Naive B cell (primary cell): ENCODE measurements at regions not wholly inside any gene's neighbourhood (a gene's known extent, or its start where the extent isn't known, plus 50 kb on each side); places are given as distances from the start of the nearest gene placed in this dataset.

Experiments
- ATAC-seq, 2 donors: fragments of 150-1000 bp; cut with Tn5 transposase; 2 replicates each; pipeline ENCODE4 v1.10.0; 2021; ENCODE audit warnings: low read depth in 2 of 2, mild to moderate bottlenecking in 2 of 2, moderate library complexity in 2 of 2
- DNase-seq: peaks from one replicate; pipeline ENCODE4 v3.0.0; 2022
- H3K27ac Mint-ChIP-seq, 6 donors: one replicate each; pipeline ENCODE4 v1.8.0; 2020 to 2022; ENCODE audit warnings: mild to moderate bottlenecking in 6 of 6, mixed read lengths in 6 of 6, moderate library complexity in 5 of 6, inconsistent platforms in 2 of 6
- H3K27me3 Mint-ChIP-seq, 3 donors: one replicate each; pipeline ENCODE4 v1.8.0; 2021 to 2022; ENCODE audit warnings: mixed read lengths in 3 of 3, mild to moderate bottlenecking in 1 of 3
- H3K36me3 Mint-ChIP-seq, 2 donors: one replicate each; pipeline ENCODE4 v1.8.0; 2020 to 2022; ENCODE audit warnings: mixed read lengths in 2 of 2, inconsistent platforms in 1 of 2, mild to moderate bottlenecking in 1 of 2
- H3K4me1 Mint-ChIP-seq, 3 donors: one replicate each; pipeline ENCODE4 v1.8.0; 2020 to 2022; ENCODE audit warnings: mixed read lengths in 3 of 3, inconsistent platforms in 1 of 3, mild to moderate bottlenecking in 1 of 3, moderate library complexity in 1 of 3
- H3K4me3 Mint-ChIP-seq, 8 donors: one replicate each; pipeline ENCODE4 v1.8.0; 2020 to 2022; ENCODE audit warnings: mild to moderate bottlenecking in 8 of 8, mixed read lengths in 8 of 8, moderate library complexity in 8 of 8, inconsistent platforms in 2 of 8
- H3K9me3 Mint-ChIP-seq, 7 donors: one replicate each; pipeline ENCODE4 v1.8.0; 2020 to 2022; ENCODE audit warnings: mixed read lengths in 7 of 7, mild to moderate bottlenecking in 5 of 7, inconsistent platforms in 2 of 7, moderate library complexity in 1 of 7

DNA sequence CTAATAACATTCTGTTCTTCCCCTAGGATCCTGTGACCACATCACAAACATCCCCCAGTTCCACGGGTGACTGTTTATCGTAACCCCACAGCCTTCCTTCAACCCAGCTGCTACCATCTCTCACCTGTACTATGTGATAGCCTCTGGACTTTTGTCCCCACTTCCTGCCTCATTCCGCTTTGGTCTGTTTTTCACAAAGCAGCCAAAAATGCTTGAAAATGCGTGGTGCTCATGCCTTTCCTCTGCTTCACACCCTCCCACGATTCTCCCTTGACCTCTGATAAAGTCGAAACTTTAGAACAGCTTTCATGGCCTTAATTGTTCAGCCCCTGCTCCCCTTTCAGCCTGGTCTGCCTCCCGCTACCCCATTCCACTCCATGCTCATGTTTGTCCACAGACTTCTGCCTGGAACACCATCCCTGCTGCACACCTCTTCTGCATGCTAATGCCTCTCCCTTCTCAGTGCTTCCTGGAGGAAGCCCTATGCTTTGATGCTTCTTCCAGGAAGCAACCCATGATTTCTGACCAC lies 165.6 kb downstream of the PLPP3 start:
- peaks cover 8 to 13% (median 8%) of the 10 kb centered on the region in 3 donors for H3K4me1 Mint-ChIP-seq
- ATAC-seq (no peak), DNase-seq (no peak)
- H3K27me3 Mint-ChIP-seq, result peaks cover 0 to 4% (median 0%) of the 10 kb centered on the region in 3 donors
- no peaks in the 10 kb centered on the region for H3K36me3 Mint-ChIP-seq
- H3K27ac Mint-ChIP-seq, result no peak overlapping the region
- H3K4me3 Mint-ChIP-seq, result no peak overlapping the region
- no peaks in the 10 kb centered on the region for H3K9me3 Mint-ChIP-seq

DNA sequence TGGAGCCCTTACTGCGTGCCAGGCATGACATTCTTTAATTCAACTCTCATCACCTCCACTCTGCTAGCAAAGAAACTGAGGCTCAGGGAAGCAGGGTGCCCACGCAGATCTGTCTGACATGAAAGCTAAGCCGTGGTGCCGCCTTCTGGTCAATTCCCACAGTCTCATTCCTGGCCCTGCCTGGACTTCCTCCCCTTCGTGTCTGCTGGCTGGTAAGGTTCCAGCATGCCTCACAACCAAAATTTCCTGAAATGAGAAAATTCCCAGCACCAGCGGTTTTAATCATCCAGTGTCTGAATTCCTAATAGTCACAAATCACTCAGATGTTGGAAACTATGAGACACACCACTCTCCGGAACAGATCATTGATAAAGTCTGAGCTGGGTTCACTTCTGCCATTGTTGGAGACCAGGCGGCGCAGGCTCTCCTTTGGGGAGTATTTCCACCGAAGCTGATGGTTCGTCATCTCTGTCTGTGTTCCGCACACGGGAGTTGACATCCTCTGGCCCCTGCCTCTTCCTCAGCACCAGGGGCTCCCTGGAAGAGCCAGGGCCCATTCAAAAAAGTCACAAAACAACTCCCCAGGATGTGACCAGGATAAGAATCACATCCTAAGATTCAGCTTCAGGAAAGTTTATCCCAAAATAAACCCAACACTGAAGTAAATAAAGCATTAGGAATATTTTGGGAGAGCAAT lies 167.7 kb downstream of the PLPP3 start:
- peak overlapping the region in 2 of 6 donors; percentile 8 to 58 for H3K27ac Mint-ChIP-seq
- H3K4me3 Mint-ChIP-seq, result no peak overlapping the region
- peaks cover 0 to 4% (median 0%) of the 10 kb centered on the region in 3 donors for H3K27me3 Mint-ChIP-seq
- H3K36me3 Mint-ChIP-seq, result no peaks in the 10 kb centered on the region
- ATAC-seq, result no peak
- DNase-seq, result no peak
- no peaks in the 10 kb centered on the region for H3K9me3 Mint-ChIP-seq
- H3K4me1 Mint-ChIP-seq, result peaks cover 0 to 10% (median 7%) of the 10 kb centered on the region in 3 donors

DNA sequence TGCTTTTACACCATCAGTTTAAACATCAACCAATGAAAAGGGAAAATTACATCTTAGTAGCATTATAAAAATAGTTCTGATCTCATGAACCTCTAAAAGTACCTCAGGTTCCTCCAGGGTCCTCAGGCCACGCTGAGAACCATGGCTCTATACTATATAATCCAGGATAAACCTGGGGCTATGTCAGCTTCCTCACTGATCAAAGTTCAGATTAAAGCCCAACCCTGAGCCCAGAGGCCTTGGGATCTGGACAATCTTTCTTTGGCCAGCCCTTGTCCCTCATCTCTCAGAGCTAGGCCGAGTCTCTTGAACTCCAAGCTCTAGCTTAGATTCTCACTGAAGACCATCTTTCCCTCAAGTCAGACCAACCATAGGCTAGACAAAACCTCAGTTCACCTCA lies 168.3 kb downstream of the PLPP3 start:
- ATAC-seq (no peak), DNase-seq (no peak)
- Mint-ChIP-seq H3K27me3 (peaks cover 0 to 4% (median 0%) of the 10 kb centered on the region in 3 donors), H3K27ac (peak overlapping the region in 2 of 6 donors; percentile 8 to 58), H3K4me3 (no peak overlapping the region), H3K4me1 (peaks cover 0 to 15% (median 7%) of the 10 kb centered on the region in 3 donors), H3K9me3 (no peaks in the 10 kb centered on the region), H3K36me3 (no peaks in the 10 kb centered on the region)

DNA sequence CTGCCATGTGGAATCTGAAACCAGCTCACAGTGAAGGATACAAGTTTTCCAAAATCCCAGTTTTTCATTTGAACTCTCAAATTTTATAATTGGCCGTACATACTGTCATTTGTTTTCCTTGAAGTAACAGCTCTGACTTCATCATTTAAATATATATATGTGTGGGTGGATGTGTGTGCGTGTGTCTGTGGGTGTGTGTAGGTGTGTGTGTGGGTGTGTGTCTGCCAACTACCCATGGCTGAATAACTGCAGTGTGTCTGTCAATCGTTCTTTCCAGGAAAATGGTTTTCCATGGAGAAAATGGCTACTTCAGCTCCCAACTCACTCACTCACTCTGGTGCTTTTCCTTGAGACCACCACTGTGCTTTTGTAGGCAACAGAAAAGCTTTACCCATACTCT lies 169.0 kb downstream of the PLPP3 start:
- H3K36me3 Mint-ChIP-seq, result no peaks in the 10 kb centered on the region
- no peak overlapping the region for H3K27ac Mint-ChIP-seq
- DNase-seq, result no peak
- no peak overlapping the region for H3K4me3 Mint-ChIP-seq
- H3K27me3 Mint-ChIP-seq, result peaks cover 0 to 3% (median 0%) of the 10 kb centered on the region in 3 donors
- peaks cover 0 to 20% (median 11%) of the 10 kb centered on the region in 3 donors for H3K4me1 Mint-ChIP-seq
- no peak for ATAC-seq
- no peaks in the 10 kb centered on the region for H3K9me3 Mint-ChIP-seq

DNA sequence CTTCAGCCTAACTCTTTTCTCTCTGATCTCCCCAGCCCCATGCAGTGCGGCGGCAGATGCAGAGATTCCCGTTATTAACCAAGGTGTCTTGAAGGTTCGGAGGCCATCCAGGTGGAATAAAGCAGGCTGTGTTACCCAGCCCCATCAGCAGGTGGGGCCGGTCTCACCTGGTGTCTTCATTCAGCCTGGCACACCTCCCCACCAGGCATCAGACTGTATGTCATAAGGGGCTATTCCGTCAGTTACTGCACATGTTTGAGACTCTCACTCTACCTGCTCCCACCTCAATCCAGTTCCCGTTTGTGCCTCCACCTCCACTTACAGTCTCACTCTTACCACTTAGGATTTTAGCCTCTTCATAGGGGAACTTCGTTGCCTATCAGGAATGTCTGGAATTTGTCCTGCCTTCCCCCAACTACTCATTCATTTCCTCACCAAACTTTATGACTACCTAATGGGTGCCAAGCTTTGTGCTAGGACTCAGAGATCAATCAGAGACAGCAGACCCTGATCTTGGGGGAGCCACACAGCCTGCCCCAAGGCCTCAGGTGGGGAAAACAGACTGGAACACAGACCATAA lies 170.2 kb downstream of the PLPP3 start:
- DNase-seq (peak; percentile 29), ATAC-seq (peak; percentile 43 to 66)
- H3K27ac Mint-ChIP-seq, result peak overlapping the region in 1 of 6 donors; percentile 69
- no peaks in the 10 kb centered on the region for H3K36me3 Mint-ChIP-seq
- H3K4me1 Mint-ChIP-seq, result peaks cover 9 to 27% (median 21%) of the 10 kb centered on the region in 3 donors
- H3K27me3 Mint-ChIP-seq, result no peaks in the 10 kb centered on the region
- H3K4me3 Mint-ChIP-seq, result no peak overlapping the region
- no peaks in the 10 kb centered on the region for H3K9me3 Mint-ChIP-seq

DNA sequence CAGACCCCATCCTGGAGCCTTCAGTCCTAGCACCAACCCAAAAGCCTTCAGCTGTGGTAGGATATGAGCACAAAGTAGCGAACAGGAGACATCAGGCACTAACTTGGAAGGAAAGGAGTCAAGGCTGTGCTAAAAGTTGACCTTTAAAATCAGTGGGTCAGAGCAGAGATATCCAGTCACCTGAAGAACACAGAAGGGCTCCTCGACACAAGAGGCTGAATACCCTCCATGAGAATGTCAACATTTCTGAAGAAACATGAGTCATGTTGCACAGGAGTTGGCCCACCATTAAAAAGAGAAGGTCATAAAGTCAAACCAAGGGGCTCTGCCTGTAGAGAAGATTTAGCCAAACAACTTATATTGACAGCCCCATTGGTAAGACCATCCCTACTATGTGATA lies 172.5 kb downstream of the PLPP3 start:
- H3K36me3 Mint-ChIP-seq, result peaks cover 0 to 6% of the 10 kb centered on the region in 2 donors
- peaks cover 0 to 3% (median 0%) of the 10 kb centered on the region in 7 donors for H3K9me3 Mint-ChIP-seq
- no peak overlapping the region for H3K27ac Mint-ChIP-seq
- DNase-seq (no peak), ATAC-seq (no peak)
- H3K4me1 Mint-ChIP-seq, result peaks cover 19 to 46% (median 37%) of the 10 kb centered on the region in 3 donors
- H3K4me3 Mint-ChIP-seq, result no peak overlapping the region
- H3K27me3 Mint-ChIP-seq, result no peaks in the 10 kb centered on the region

DNA sequence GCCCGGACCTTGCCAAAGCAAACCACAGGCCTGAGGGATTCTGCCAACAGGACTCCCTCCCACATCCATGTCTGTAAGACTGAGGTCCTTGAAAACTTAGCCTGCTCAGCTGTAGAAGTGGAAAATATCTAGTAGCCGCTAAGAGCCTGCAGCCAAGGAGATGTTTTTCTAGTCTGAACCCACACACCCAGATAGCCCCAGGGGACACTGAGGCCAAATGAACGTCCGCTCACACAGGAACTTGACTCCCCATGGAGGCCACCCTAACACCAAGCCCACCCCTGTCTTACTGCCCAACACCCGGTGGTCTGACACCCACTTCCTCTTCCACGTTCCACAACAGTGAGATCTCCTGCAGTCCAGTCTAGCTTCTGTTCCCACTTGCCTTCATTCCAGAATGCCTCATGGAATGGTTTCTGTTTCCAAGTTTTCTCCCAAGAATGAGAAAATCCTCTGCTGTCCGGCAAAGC lies 174.8 kb downstream of the PLPP3 start:
- ATAC-seq (no peak), DNase-seq (no peak)
- Mint-ChIP-seq H3K4me1 (peaks cover 39 to 57% (median 48%) of the 10 kb centered on the region in 3 donors), H3K36me3 (peaks cover 0 to 6% of the 10 kb centered on the region in 2 donors), H3K4me3 (peak overlapping the region in 7 of 8 donors; percentile 31 to 71 (median 55)), H3K27me3 (no peaks in the 10 kb centered on the region), H3K9me3 (peaks cover 0 to 3% (median 0%) of the 10 kb centered on the region in 7 donors), H3K27ac (peak overlapping the region in 5 of 6 donors; percentile 8 to 94 (median 80))

DNA sequence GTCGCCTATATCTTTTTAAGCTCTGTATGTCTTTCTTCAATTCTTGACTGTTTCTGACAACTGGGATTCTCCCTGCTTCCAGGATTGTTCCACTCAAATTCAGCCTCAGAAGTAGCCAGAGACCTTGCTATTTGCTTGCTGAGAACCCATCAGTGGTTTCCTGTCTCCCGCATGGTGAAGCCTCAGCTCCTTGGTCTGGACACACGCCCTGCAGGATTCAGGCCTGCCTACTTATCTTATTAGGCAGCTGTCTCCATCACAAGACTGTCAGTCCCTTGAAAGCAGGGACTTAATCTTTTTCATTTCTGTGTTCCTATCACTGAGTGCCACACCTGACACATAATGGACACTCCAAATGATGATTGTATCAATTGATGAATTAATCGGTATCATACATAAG lies 175.3 kb downstream of the PLPP3 start:
- Mint-ChIP-seq H3K27me3 (no peaks in the 10 kb centered on the region), H3K36me3 (peaks cover 0 to 6% of the 10 kb centered on the region in 2 donors), H3K27ac (no peak overlapping the region), H3K4me1 (peaks cover 39 to 57% (median 48%) of the 10 kb centered on the region in 3 donors), H3K9me3 (peaks cover 0 to 3% (median 0%) of the 10 kb centered on the region in 7 donors), H3K4me3 (peak overlapping the region in 4 of 8 donors; percentile 46 to 71 (median 61))
- ATAC-seq (no peak), DNase-seq (no peak)

DNA sequence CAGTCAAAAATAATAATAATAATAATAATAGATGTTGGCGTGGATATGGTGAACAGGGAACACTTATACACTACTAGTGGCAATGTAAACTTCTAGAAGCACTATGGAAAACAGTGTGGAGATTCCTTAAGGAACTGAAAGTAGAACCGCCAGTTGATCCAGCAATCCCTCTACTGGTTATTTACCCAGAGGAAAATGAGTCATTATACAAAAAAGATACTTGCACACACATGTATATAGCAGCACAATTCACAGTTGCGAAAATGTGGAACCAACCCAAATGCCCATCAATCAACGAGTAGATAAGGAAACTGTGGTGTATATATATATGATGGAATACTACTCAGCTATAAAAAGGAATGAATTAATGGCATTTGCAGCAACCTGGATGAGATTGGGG lies 176.0 kb downstream of the PLPP3 start:
- ATAC-seq (no peak), DNase-seq (no peak)
- Mint-ChIP-seq H3K36me3 (peaks cover 0 to 6% of the 10 kb centered on the region in 2 donors), H3K4me1 (peaks cover 39 to 57% (median 48%) of the 10 kb centered on the region in 3 donors), H3K4me3 (no peak overlapping the region), H3K9me3 (peaks cover 0 to 3% (median 0%) of the 10 kb centered on the region in 7 donors), H3K27me3 (no peaks in the 10 kb centered on the region), H3K27ac (no peak overlapping the region)

DNA sequence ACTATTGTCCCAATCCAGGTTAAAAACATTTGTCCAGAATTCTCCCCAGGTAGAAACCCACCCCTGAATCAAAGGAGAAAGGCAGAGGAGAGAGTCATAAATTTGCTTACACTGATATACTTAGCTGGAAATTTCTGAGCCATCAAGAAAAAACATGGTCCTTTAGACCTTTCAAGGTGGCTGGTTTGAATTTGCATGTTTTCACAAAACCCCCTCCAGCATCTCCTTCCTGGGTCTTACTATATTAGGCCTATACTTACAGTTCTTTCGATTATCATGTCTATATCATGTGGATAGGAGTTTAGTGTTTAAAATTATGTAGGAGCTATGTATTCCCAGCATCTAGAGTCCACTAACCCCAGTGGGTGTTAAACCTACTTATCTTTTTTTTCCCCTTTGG lies 178.2 kb downstream of the PLPP3 start:
- Mint-ChIP-seq H3K4me1 (peaks cover 39 to 54% (median 45%) of the 10 kb centered on the region in 3 donors), H3K27ac (peak overlapping the region in 5 of 6 donors; percentile 1 to 47 (median 23)), H3K36me3 (peaks cover 0 to 6% of the 10 kb centered on the region in 2 donors), H3K9me3 (peaks cover 0 to 3% (median 0%) of the 10 kb centered on the region in 7 donors), H3K27me3 (peaks cover 0 to 8% (median 4%) of the 10 kb centered on the region in 3 donors), H3K4me3 (peak overlapping the region in 7 of 8 donors; percentile 25 to 84 (median 51))
- peak; percentile 11 for DNase-seq
- peak; percentile 65 to 79 for ATAC-seq

DNA sequence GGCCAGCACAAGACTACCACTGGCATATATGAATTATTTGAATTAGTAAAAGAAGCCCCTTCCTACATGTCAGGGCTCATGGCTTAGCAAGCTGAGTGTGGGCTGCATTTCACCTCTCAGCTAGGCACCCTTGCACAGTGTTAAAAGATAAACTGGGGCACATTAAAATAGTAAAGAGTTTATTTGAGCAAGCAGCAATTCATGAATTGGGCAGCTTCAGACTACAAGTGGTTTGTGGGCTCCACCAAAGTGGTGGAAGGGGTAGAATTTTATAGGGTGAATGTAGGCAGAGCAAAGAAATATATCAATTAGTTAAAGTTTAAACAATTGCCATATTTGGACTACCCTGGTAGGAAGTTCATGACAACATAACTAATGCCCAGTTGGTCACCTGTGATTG lies 178.8 kb downstream of the PLPP3 start:
- Mint-ChIP-seq H3K36me3 (peaks cover 0 to 6% of the 10 kb centered on the region in 2 donors), H3K9me3 (peaks cover 0 to 3% (median 0%) of the 10 kb centered on the region in 7 donors), H3K27me3 (peaks cover 0 to 8% (median 4%) of the 10 kb centered on the region in 3 donors), H3K27ac (peak overlapping the region in 1 of 6 donors; percentile 57), H3K4me3 (peak overlapping the region in 4 of 8 donors; percentile 25 to 84 (median 51)), H3K4me1 (peaks cover 39 to 48% (median 41%) of the 10 kb centered on the region in 3 donors)
- ATAC-seq (no peak), DNase-seq (no peak)

DNA sequence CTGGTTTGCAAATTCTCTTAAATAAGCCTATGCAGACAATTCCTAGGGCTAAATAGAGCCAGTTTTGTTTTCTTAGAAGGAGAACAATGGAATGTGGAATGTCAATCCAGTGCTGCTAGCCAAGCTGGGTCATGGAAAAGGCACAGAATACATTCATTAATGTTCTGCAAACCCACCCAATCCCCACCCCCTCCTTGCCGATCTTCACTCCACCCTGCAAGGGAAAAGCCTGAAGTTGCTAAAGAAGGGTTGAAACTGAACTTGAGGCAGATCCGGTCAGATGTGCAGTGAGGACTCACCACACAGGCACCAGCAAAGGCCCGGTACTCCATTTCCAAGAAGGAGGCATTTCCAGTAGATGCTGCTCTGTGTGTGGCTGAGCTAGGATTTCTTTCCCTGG lies 179.6 kb downstream of the PLPP3 start:
- peaks cover 0 to 3% (median 0%) of the 10 kb centered on the region in 7 donors for H3K9me3 Mint-ChIP-seq
- H3K4me1 Mint-ChIP-seq, result peaks cover 36 to 42% (median 37%) of the 10 kb centered on the region in 3 donors
- no peak for ATAC-seq
- H3K27me3 Mint-ChIP-seq, result peaks cover 0 to 8% (median 4%) of the 10 kb centered on the region in 3 donors
- H3K36me3 Mint-ChIP-seq, result peaks cover 0 to 6% of the 10 kb centered on the region in 2 donors
- no peak for DNase-seq
- no peak overlapping the region for H3K4me3 Mint-ChIP-seq
- no peak overlapping the region for H3K27ac Mint-ChIP-seq

DNA sequence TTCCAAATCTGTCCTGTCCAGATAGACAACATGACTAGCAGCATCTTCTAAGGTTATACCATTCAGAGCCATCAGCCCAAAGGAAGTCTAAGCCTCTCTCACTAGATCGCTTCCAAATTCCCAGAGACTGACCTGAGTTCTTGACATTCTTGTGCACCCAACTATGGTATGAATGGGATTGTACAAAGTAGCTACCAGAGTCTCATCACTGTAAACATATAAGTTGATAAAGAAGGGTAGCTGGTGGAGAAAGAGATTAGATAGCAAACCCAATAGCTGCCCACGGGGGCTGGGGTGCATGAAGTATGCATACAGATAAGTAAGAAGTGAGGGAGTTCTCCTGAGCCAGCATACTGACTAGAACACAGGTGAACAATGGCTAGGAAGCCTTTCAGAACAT lies 180.0 kb downstream of the PLPP3 start:
- peaks cover 32 to 37% (median 32%) of the 10 kb centered on the region in 3 donors for H3K4me1 Mint-ChIP-seq
- no peak overlapping the region for H3K27ac Mint-ChIP-seq
- H3K4me3 Mint-ChIP-seq, result no peak overlapping the region
- H3K27me3 Mint-ChIP-seq, result peaks cover 0 to 8% (median 4%) of the 10 kb centered on the region in 3 donors
- DNase-seq (no peak), ATAC-seq (no peak)
- H3K36me3 Mint-ChIP-seq, result peaks cover 0 to 6% of the 10 kb centered on the region in 2 donors
- peaks cover 0 to 7% (median 0%) of the 10 kb centered on the region in 7 donors for H3K9me3 Mint-ChIP-seq
